Thoracic aorta (tissue), 2 donors: ENCODE measurements at regions not wholly inside any gene's neighbourhood (a gene's known extent, or its start where the extent isn't known, plus 50 kb on each side); places are given as distances from the start of the nearest gene placed in this dataset.

Experiments
- ATAC-seq: fragments of 150-250 bp; one replicate; pipeline ENCODE4 v1.8.0; 2017; ENCODE audit warnings: low read depth; ENCODE audit not compliant: insufficient number of reproducible peaks, low FRiP score
- DNase-seq: peaks from one replicate; pipeline ENCODE4 v3.0.0-alpha.2; 2020; ENCODE audit warnings: low spot score
- H3K27ac ChIP-seq, 2 donors: fragments of 200-600 bp; sonication (generic); 1 replicate in 1 of 2; 2 replicates in 1 of 2; pipeline ENCODE4 v1.5.1; 2016; ENCODE audit warnings: mild to moderate bottlenecking in 2 of 2, moderate library complexity in 2 of 2
- H3K27me3 ChIP-seq: fragments of 200-600 bp; sonication (generic); replicated peaks from 2 replicates; pipeline ENCODE4 v1.6.0; 2016; ENCODE audit warnings: mild to moderate bottlenecking; ENCODE audit not compliant: insufficient read depth
- H3K36me3 ChIP-seq: fragments of 200-600 bp; sonication (generic); one replicate; pipeline ENCODE4 v1.5.1; 2016
- H3K4me1 ChIP-seq, 2 donors: fragments of 200-600 bp; sonication (generic); 1 replicate in 1 of 2; 2 replicates in 1 of 2; pipeline versions ENCODE4 v1.5.1 to v1.6.0; 2016; ENCODE audit warnings: low read depth in 2 of 2, mild to moderate bottlenecking in 1 of 2; ENCODE audit not compliant: control insufficient read depth in 1 of 2
- H3K4me3 ChIP-seq: fragments of 200-600 bp; sonication (generic); 2 replicates; pipeline ENCODE4 v1.5.1; 2016; ENCODE audit warnings: mild to moderate bottlenecking
- H3K9me3 ChIP-seq: fragments of 200-600 bp; sonication (generic); 2 replicates; pipeline ENCODE4 v1.5.1; 2016
- TF ChIP-seq, protein P1 (sequence below): fragments of 200-600 bp; sonication (generic); IDR thresholded peaks from one replicate; pipeline ENCODE4 v1.5.1; 2019; ENCODE audit warnings: antibody characterized with exemption

DNA sequence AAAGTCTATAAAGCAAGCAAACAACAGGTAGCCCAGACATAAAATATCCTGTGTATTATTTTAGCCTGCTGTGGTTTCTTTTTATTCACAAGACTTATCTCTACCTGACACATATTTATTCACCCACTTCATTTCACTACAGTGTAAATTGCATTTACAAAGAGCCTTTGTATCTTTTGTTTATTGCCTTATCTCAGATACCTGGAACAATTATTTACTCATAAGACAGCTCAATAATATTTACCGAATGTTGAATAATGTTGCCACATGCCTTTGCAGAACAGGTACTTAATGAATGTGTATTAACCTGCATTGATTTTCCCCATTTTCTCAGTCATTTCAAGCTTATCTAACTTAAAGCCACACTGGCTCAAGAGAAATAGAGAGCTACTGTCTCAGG, 603.6 kb downstream of the FBXO15 start:
- H3K27me3 ChIP-seq, result no peaks in the 10 kb centered on the region
- ATAC-seq (no peak), DNase-seq (no peak)
- no peaks in the 10 kb centered on the region for H3K36me3 ChIP-seq
- no peak overlapping the region for H3K27ac ChIP-seq
- no peaks in the 10 kb centered on the region for H3K9me3 ChIP-seq
- TF ChIP-seq, protein P1, sequence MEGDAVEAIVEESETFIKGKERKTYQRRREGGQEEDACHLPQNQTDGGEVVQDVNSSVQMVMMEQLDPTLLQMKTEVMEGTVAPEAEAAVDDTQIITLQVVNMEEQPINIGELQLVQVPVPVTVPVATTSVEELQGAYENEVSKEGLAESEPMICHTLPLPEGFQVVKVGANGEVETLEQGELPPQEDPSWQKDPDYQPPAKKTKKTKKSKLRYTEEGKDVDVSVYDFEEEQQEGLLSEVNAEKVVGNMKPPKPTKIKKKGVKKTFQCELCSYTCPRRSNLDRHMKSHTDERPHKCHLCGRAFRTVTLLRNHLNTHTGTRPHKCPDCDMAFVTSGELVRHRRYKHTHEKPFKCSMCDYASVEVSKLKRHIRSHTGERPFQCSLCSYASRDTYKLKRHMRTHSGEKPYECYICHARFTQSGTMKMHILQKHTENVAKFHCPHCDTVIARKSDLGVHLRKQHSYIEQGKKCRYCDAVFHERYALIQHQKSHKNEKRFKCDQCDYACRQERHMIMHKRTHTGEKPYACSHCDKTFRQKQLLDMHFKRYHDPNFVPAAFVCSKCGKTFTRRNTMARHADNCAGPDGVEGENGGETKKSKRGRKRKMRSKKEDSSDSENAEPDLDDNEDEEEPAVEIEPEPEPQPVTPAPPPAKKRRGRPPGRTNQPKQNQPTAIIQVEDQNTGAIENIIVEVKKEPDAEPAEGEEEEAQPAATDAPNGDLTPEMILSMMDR, result no peak
- no peak overlapping the region for H3K4me3 ChIP-seq
- H3K4me1 ChIP-seq, result no peaks in the 10 kb centered on the region

DNA sequence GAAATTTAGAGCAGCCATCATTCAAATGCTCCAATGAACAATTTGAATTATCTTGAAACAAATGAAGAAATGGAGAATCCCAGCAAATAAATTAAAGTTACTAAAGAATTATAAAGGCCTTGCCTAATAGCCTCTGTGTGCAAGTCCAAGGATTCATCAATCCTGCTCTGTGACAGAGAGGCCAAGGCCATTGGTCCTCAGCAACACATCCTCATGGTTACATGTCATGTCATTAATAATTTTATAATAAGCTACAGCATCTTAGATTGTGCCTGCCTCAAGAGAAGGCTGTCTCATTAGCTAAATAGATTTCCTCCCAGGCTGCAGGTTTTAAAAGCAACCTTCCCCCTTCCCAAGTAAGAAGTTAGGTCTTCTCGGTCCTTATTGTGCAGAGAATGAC, 611.6 kb downstream of the FBXO15 start:
- TF ChIP-seq, protein P1, result no peak
- no peak for DNase-seq

DNA sequence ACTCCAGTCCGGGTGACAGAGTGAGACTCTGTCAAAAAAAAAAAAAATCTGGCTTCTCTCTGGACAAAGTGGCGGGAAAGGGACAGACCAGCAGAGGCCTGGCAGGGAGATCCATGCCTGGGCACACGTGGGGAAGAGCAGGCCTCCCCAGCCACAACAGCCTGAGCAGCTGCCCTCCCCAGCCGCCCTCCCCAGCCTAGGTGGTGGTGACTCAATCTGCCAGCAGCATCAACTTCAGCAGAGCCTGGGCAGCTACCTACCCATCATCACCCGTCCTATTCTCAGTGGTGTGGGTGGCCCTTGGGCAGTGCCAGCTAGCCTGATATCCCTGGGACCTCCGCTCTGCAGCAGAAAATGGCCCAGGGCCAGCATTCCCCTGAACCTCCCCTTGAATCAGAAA, 612.4 kb downstream of the FBXO15 start:
- Histone ChIP-seq H3K27ac (no peak overlapping the region), H3K27me3 (no peaks in the 10 kb centered on the region), H3K4me3 (no peak overlapping the region), H3K4me1 (no peaks in the 10 kb centered on the region), H3K36me3 (no peaks in the 10 kb centered on the region), H3K9me3 (no peaks in the 10 kb centered on the region)
- ATAC-seq (no peak), DNase-seq (no peak)
- TF ChIP-seq, protein P1, result no peak

More for the DNA sequence above, 611.6 kb downstream of the FBXO15 start:
- Histone ChIP-seq H3K36me3 (no peaks in the 10 kb centered on the region), H3K27me3 (no peaks in the 10 kb centered on the region), H3K9me3 (no peaks in the 10 kb centered on the region), H3K4me3 (no peak overlapping the region), H3K27ac (no peak overlapping the region), H3K4me1 (no peaks in the 10 kb centered on the region)
- ATAC-seq, result no peak

DNA sequence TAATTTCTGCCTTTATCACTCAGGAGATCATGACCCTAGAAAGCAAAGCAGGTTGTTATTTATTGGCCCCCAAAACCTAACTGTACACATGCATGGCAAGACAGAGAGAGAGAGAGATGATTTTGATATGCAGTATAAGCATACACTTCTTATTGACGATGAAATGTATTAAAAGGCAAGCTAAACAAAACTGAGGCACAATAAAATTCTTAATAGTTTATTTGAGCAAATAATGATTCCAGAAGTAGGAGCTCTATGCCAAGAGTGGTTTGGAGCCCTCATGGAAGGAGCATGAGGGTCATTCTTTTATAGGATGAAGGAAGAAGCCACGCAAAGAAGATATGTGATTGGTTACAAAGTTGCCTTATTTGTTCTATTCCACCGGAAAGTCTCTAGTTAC, 616.0 kb downstream of the FBXO15 start:
- no peaks in the 10 kb centered on the region for H3K27me3 ChIP-seq
- TF ChIP-seq, protein P1, result no peak
- no peaks in the 10 kb centered on the region for H3K9me3 ChIP-seq
- H3K36me3 ChIP-seq, result no peaks in the 10 kb centered on the region
- DNase-seq (no peak), ATAC-seq (no peak)
- H3K27ac ChIP-seq, result no peak overlapping the region
- H3K4me3 ChIP-seq, result no peak overlapping the region
- no peaks in the 10 kb centered on the region for H3K4me1 ChIP-seq

DNA sequence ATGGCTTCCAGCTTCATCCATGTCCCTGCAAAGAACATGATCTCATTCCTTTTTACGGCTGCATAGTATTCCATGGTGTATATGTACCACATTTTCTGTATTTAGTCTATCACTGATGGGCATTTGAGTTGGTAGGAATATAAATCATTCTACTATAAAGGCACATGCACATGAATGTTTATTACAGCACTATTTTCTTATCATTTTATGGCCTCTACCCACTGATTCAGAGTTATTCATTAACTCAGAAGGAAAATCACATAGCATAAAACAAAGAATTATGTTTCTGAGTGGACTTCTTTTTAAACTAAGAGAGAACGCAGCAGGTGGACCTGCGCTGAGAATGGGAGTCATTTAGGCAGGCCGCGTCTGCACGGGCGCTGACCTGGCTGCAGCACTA, 619.6 kb downstream of the FBXO15 start:
- no peaks in the 10 kb centered on the region for H3K4me1 ChIP-seq
- no peaks in the 10 kb centered on the region for H3K36me3 ChIP-seq
- TF ChIP-seq, protein P1, result no peak
- H3K27me3 ChIP-seq, result no peaks in the 10 kb centered on the region
- ATAC-seq (no peak), DNase-seq (no peak)
- no peaks in the 10 kb centered on the region for H3K9me3 ChIP-seq
- no peak overlapping the region for H3K4me3 ChIP-seq
- H3K27ac ChIP-seq, result no peak overlapping the region
